ENCODE measurements at regions not wholly inside any gene's neighbourhood (a gene's known extent, or its start where the extent isn't known, plus 50 kb on each side); places are given as distances from the start of the nearest gene placed in this dataset.

DNA sequence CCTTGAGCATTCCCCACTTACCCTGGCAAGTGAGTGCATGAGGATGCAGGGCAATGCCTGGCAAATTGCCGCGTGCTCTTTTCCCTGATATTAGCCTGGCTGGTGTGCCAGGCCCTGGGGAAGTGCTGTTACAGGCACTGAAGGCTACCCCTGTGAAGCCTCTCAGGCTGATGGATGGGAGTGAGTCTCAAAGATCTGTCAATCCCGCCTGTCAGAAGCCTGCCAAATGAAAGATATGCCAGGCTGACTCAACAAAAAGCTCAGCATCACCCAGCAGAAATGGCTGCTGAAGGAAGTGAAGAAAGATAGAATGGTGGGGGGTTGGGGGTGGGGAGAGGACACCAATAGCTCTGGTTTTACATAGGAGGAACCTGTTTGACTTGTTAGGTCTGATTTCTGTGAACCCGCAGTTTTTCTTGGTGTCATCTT lies 112.1 kb downstream of the LACC1 start:
- no peak for ATAC-seq
- Mint-ChIP-seq H3K27ac (no peak overlapping the region), H3K9me3 (ENCODE audit: low read depth) (peaks cover 6% of the 10 kb centered on the region), H3K4me3 (no peak overlapping the region), H3K27me3 (peaks cover 22% of the 10 kb centered on the region), H3K4me1 (no peaks in the 10 kb centered on the region), H3K36me3 (no peaks in the 10 kb centered on the region)
- no peak for DNase-seq
- CTCF ChIA-PET: no interaction called here

DNA sequence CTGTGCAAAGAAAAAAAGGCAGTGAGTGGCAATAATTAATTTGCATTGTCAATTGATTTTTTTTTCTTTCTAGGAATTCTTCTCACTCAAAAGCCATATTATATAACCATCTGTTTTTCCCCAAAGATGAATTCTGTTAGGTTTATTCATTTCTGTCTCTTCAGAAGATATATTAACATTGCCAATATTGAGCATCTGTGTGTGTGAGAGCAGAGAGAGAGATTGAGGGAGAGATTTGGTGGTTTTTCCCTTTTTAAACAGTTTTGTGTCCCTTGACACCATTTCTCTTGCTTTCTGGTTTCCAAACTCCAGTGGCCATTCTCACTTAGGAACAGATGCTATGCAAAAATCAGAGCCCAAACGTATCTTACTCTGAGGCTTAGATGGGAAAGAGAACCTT lies 112.5 kb downstream of the LACC1 start:
- H3K36me3 Mint-ChIP-seq: no peaks in the 10 kb centered on the region

DNA sequence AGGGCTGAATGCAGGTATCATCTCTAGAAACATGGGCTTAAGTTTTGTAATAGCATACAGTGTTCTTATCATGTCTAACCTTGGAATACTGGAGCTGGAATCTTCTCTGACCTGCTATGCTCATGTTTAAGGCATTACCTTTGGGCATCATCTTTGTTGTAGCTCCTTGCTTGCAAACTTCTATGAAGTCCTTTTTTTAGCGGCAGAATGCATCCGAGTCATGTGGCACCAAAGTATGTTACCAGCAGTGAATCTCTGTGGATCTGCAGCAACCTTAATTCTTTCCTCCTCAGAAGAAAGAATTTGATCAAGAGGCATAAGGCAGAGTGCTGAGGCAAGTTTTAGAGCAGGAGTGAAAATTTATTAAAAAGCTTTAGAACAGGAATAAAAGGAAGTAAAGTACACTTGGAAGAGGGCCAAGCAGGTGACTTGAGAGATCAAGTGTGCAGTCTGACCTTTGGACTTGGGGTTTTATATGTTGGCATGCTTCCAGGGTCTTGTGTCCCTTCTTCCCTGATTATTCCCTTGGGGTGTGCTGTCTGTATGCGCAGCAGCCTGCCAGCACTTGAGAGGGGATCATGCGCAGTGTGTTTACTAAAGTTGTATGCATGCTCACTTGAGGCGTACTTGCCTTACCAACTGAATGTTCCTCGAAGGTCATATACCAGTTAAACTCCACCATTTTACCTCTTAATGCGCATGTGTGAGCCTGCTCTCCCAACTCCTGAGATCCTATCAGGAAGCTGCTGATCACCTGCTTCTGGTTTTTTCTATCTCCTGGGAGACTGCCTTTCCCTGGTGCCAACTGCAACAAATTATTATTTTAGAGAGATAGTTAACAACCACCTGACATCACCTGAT lies 115.5 kb downstream of the LACC1 start:
- H3K36me3 Mint-ChIP-seq: no peaks in the 10 kb centered on the region
- peaks cover 6% of the 10 kb centered on the region for H3K9me3 Mint-ChIP-seq (ENCODE audit: low read depth)
- CTCF ChIA-PET: no interaction called here
- ATAC-seq: no peak
- H3K27ac Mint-ChIP-seq: no peak overlapping the region
- no peaks in the 10 kb centered on the region for H3K4me1 Mint-ChIP-seq
- no peak overlapping the region for H3K4me3 Mint-ChIP-seq
- peaks cover 28% of the 10 kb centered on the region for H3K27me3 Mint-ChIP-seq
- no peak for DNase-seq

More for the DNA sequence above, 112.5 kb downstream of the LACC1 start:
- Mint-ChIP-seq H3K4me1 (no peaks in the 10 kb centered on the region), H3K27ac (no peak overlapping the region), H3K9me3 (ENCODE audit: low read depth) (peaks cover 6% of the 10 kb centered on the region), H3K27me3 (peaks cover 24% of the 10 kb centered on the region), H3K4me3 (no peak overlapping the region)
- DNase-seq (no peak), ATAC-seq (no peak)
- CTCF ChIA-PET: no interaction called here

DNA sequence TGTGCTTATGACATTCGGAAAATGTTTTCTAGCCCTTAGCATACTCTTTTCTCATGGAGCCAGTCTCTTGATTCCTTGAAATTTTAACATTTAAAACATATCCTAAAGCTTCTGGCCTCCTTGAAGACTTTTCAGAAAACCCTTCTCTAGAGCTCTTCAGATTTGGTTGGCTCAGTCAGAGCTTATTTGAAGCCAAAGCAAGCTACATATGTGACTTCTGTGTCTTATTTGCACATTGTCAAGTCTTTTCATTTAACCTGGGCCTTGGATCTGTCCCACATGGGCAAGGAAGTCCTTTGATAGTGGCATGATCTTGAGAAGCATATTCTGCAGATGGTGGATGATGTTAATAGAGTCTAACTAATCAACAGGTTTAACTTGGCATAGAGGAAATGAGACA lies 116.5 kb downstream of the LACC1 start:
- H3K4me3 Mint-ChIP-seq: no peak overlapping the region
- no peaks in the 10 kb centered on the region for H3K4me1 Mint-ChIP-seq
- no peaks in the 10 kb centered on the region for H3K36me3 Mint-ChIP-seq
- DNase-seq: no peak
- no peak overlapping the region for H3K27ac Mint-ChIP-seq
- H3K27me3 Mint-ChIP-seq: peaks cover 31% of the 10 kb centered on the region
- peaks cover 6% of the 10 kb centered on the region for H3K9me3 Mint-ChIP-seq (ENCODE audit: low read depth)
- ATAC-seq: no peak
- CTCF ChIA-PET: no interaction called here

DNA sequence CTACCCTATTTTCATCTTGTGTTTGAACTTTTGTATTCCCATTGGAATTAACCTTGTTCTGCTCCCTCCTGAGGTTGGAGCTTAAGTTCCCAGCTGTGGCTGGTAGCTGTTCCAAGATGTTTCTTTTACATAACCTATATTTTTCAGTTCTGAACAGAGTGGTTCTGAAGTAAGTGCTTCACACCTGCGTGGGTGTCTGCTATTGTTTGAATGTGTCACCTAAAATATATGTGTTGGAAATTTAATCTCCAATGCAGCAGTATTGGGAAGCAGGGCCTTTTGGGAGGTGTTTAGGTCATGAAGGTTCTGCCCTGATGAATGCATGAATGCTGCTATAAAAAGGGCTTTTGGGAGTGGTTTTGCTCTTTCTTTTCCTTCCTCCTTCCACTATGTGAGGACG lies 123.8 kb downstream of the LACC1 start:
- CTCF ChIA-PET: no interaction called here
- Mint-ChIP-seq H3K4me1 (no peaks in the 10 kb centered on the region), H3K27ac (no peak overlapping the region), H3K9me3 (ENCODE audit: low read depth) (no peaks in the 10 kb centered on the region), H3K27me3 (peaks cover 29% of the 10 kb centered on the region), H3K36me3 (no peaks in the 10 kb centered on the region), H3K4me3 (no peak overlapping the region)
- DNase-seq (no peak), ATAC-seq (no peak)

DNA sequence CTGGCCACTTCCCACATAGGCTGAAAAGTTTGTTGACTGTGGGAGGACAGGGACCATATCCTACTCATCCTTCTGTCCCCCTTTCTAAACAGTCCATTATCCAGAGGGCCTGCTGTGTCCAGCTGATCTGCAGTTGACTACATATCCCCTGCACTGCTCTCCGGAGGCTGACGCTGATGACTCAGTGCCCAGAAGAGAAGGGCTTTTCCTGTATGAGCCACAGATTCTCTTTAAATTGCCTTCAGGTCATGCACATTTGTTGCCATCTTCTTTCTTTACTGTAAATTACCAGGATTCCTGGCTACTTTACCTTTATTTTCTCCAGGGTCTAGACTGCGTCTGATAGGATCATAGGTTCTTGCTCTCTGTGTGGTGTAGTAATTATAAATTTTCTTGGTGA lies 125.2 kb downstream of the LACC1 start:
- ATAC-seq (no peak), DNase-seq (no peak)
- Mint-ChIP-seq H3K9me3 (ENCODE audit: low read depth) (no peaks in the 10 kb centered on the region), H3K27ac (no peak overlapping the region), H3K4me3 (no peak overlapping the region), H3K36me3 (no peaks in the 10 kb centered on the region), H3K27me3 (peaks cover 28% of the 10 kb centered on the region), H3K4me1 (no peaks in the 10 kb centered on the region)
- CTCF ChIA-PET: no interaction called here

DNA sequence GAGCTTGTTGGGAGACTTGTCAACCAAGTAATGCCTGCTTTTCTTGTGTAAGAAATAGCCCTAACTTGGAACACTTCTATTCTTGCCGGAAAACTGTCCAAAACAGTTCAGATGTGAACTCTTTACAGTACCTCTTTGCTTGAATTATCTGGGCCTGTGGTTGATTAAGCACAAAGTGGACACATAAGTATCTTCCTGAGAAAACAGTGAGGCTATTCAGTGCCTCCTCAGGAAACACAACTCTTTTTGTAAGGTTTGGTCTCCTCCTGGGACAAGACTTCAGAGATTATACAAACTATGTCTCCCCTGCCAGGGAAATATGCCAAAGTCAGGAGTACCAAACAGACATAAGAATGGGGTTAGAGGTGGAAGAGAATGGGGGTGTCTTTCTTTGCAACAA lies 127.7 kb downstream of the LACC1 start:
- no peak for DNase-seq
- CTCF ChIA-PET: no interaction called here
- Mint-ChIP-seq H3K27ac (no peak overlapping the region), H3K9me3 (ENCODE audit: low read depth) (no peaks in the 10 kb centered on the region), H3K27me3 (peaks cover 23% of the 10 kb centered on the region), H3K4me3 (no peak overlapping the region), H3K36me3 (no peaks in the 10 kb centered on the region), H3K4me1 (no peaks in the 10 kb centered on the region)
- no peak for ATAC-seq

DNA sequence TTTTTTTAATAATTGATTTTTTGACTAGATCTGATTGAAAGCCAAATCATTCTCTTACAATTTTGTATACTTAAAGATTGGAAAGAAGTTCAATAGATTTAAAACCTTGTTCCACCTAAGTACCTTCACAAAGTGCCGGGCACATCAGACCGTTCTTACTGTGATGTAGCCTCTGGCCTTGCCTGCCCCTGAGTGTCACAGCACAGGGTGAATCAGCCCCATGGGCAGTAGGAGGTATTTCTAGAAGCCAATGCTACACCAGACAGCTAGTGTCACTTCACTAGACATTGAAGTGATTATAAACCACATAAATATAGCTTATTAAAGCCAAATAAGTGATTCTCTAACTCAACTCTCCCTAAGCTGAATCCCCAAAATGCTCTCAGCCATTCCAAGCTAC lies 131.3 kb downstream of the LACC1 start:
- no peaks in the 10 kb centered on the region for H3K4me1 Mint-ChIP-seq
- no peak overlapping the region for H3K4me3 Mint-ChIP-seq
- no peaks in the 10 kb centered on the region for H3K36me3 Mint-ChIP-seq
- no peaks in the 10 kb centered on the region for H3K9me3 Mint-ChIP-seq (ENCODE audit: low read depth)
- DNase-seq: no peak
- H3K27me3 Mint-ChIP-seq: peaks cover 4% of the 10 kb centered on the region
- H3K27ac Mint-ChIP-seq: no peak overlapping the region
- no peak for ATAC-seq
- CTCF ChIA-PET: no interaction called here

DNA sequence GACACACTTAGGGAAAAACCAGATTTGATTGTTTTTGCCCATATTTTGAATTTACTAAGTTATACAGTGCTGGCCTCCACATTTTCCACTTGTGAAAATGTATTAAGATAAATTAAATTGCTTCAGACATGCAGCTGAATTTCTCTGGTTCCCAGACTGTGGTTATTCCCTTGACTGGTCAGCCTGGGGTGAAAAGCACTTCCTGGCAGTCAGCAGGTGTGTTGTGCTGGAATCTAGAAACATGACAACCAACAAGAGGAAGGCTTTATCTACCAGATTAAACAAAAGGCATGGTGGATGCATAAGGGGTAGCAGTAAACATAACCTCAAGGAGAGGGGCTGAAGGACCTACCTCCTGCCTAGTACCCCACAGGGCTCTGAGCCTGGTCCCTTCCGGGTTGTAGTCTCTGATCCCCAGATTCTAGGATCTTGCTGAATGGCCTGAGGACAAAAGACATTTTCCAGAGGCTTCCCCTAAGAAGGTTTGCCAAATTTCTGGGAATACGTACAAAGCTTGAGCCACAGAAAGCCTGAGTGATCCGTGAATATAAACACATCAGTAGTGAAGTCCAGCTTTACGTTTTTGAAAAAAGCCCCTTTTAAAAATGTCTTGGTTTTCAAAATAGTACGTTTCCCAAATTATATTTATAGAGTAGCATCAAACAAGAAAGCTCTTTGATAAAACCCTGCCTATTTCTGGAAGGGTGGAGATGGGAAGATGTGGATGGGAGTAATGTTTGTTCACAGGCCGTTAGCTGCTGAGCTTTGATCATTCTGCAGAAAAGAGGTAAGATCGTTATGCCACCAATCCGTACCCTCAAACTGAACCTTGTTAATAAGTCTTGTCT lies 133.4 kb downstream of the LACC1 start:
- no peak overlapping the region for H3K27ac Mint-ChIP-seq
- DNase-seq: no peak
- H3K4me1 Mint-ChIP-seq: peaks cover 4% of the 10 kb centered on the region
- no peaks in the 10 kb centered on the region for H3K36me3 Mint-ChIP-seq
- H3K4me3 Mint-ChIP-seq: no peak overlapping the region
- CTCF ChIA-PET: no interaction called here
- no peaks in the 10 kb centered on the region for H3K9me3 Mint-ChIP-seq (ENCODE audit: low read depth)
- no peak for ATAC-seq
- peaks cover 2% of the 10 kb centered on the region for H3K27me3 Mint-ChIP-seq

DNA sequence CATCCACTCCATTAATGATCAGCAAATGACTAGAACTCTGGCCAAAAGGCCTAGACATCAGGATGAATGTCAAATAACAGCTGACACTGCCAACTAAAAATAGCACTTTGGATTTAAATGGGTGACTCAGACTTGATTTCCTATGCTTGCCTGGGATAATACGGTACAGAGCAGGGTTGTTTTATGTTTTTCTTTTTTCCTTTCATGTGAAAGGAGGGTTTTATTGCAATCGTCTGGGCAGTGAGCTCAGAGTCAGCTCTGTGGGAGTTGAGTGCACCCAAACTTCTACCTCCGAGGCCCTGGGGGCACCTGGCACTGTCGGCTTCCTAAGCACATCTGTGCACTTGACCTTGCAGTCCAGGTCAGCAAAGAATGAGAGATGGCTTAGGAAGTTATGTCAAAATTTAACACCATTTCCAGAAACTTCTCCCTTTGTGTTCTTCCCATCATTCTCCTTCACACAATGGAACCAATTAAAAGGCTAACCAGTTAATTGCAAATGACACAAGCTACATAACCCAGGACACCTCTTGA lies 134.1 kb downstream of the LACC1 start:
- no peaks in the 10 kb centered on the region for H3K36me3 Mint-ChIP-seq
- DNase-seq (no peak), ATAC-seq (no peak)
- H3K27ac Mint-ChIP-seq: no peak overlapping the region
- no peaks in the 10 kb centered on the region for H3K9me3 Mint-ChIP-seq (ENCODE audit: low read depth)
- peaks cover 5% of the 10 kb centered on the region for H3K4me1 Mint-ChIP-seq
- CTCF ChIA-PET: no interaction called here
- H3K27me3 Mint-ChIP-seq: no peaks in the 10 kb centered on the region
- no peak overlapping the region for H3K4me3 Mint-ChIP-seq

DNA sequence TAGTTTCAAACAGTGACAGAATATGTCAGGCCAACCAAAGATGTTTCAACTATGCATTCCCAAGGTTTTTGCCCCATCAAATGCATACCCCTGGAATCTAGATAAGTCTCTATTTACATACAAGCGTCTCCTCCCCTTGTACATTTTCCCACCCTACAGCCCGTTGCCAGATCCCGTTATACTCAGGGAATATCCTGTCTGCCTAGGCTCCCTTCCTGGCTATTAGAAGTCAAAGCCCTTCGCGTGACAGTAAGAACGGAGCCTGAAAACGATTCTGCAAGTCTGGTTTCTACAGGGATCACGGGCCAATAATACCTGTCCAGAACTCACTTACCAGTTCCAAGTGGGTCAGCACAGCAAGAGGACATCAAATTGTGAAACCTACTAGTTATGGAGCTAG lies 134.8 kb downstream of the LACC1 start:
- CTCF ChIA-PET: no interaction called here
- Mint-ChIP-seq H3K27me3 (no peaks in the 10 kb centered on the region), H3K4me1 (peaks cover 5% of the 10 kb centered on the region), H3K36me3 (no peaks in the 10 kb centered on the region), H3K4me3 (no peak overlapping the region), H3K27ac (no peak overlapping the region), H3K9me3 (ENCODE audit: low read depth) (no peaks in the 10 kb centered on the region)
- DNase-seq: no peak
- ATAC-seq: no peak

DNA sequence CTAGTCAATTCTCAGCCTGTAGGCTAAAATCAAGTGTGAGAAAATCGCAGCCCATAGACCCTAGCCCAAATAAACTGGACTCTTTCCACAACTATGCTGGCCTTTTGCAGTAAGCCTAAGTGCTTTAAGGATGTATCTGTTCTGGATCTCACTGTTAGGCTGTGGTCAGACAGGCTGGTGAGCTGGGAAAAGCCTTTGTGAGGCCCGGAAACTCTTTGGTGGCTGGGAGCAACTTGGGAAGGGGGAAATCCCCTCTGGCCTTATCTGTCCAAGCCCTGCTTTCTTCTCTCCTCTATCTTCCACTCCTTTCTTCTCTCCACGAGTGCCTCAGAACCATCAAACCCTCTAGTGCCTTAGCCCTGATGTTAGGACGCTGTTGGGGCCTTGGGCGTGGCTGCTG lies 135.4 kb downstream of the LACC1 start:
- Mint-ChIP-seq H3K4me3 (no peak overlapping the region), H3K9me3 (ENCODE audit: low read depth) (no peaks in the 10 kb centered on the region), H3K27me3 (no peaks in the 10 kb centered on the region), H3K27ac (no peak overlapping the region), H3K36me3 (no peaks in the 10 kb centered on the region), H3K4me1 (peaks cover 5% of the 10 kb centered on the region)
- no peak for ATAC-seq
- CTCF ChIA-PET: no interaction called here
- DNase-seq: no peak

DNA sequence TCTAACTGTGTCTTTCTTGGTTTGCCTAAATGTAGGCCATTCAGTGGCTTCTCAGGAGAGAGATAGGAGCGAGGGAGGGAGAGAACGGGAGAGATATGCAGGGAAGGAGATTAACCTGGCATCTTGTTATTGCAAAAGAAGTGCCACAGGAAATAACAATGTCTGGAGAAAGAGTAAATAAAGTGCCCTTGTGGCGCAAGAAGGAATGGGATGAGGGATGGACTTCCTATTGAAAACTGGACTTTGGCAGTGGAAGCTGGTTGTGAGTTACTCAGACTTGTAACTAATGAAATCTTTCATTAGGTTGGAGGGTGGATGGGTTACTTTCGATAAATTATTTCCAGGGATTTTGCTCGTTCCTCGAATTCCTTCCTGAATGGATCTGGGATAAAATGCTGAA lies 136.1 kb downstream of the LACC1 start:
- CTCF ChIA-PET: no interaction called here
- DNase-seq (no peak), ATAC-seq (no peak)
- Mint-ChIP-seq H3K27ac (no peak overlapping the region), H3K27me3 (no peaks in the 10 kb centered on the region), H3K36me3 (no peaks in the 10 kb centered on the region), H3K9me3 (ENCODE audit: low read depth) (no peaks in the 10 kb centered on the region), H3K4me1 (peaks cover 5% of the 10 kb centered on the region), H3K4me3 (no peak overlapping the region)

Data from activated CD8-positive, alpha-beta memory T cell treated with anti-CD3 and anti-CD28 coated beads, Interleukin-2, amount 10 ng/mL, durations not matched to agents 7 days and 5 days (primary cell).